OCI-LY7 (cell line): ENCODE measurements at regions not wholly inside any gene's neighbourhood (a gene's known extent, or its start where the extent isn't known, plus 50 kb on each side); places are given as distances from the start of the nearest gene placed in this dataset.

ENCODE experiments used
- EZH2phosphoT487 ChIP-seq: fragments of 200-600 bp; sonication (generic); IDR thresholded peaks from 2 replicates; pipeline ENCODE4 v1.6.1; 2018; ENCODE audit warnings: low read depth, borderline replicate concordance, mild to moderate bottlenecking, mixed run types, antibody characterized with exemption, low read length, moderate library complexity, mixed read lengths
- TF ChIP-seq, protein P1 (sequence below): fragments of 200-600 bp; sonication (generic); conservative IDR thresholded peaks from 2 replicates; pipeline ENCODE4 v1.5.1; 2014; ENCODE audit warnings: mild to moderate bottlenecking, antibody characterized with exemption, low read length, moderate library complexity, mixed read lengths

DNA sequence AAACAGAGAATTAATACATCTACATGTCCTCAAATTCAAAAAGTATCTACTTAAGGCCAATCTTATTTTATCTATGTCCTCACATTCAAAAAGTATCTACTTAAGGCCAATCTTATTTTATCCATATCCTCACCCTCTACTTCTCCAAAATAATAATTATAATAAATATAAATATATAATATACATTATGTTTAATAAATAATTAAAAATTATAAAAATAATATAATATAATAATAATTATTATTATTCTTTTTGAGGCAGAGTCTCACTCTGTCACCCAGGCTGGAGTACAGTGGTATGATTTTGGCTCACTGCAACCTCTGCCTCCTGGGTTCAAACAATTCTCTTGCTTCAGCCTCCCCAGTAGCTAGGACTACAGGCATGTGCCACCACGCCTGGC is 784.9 kb downstream of the DNAJB9 start:
- TF ChIP-seq, protein P1, sequence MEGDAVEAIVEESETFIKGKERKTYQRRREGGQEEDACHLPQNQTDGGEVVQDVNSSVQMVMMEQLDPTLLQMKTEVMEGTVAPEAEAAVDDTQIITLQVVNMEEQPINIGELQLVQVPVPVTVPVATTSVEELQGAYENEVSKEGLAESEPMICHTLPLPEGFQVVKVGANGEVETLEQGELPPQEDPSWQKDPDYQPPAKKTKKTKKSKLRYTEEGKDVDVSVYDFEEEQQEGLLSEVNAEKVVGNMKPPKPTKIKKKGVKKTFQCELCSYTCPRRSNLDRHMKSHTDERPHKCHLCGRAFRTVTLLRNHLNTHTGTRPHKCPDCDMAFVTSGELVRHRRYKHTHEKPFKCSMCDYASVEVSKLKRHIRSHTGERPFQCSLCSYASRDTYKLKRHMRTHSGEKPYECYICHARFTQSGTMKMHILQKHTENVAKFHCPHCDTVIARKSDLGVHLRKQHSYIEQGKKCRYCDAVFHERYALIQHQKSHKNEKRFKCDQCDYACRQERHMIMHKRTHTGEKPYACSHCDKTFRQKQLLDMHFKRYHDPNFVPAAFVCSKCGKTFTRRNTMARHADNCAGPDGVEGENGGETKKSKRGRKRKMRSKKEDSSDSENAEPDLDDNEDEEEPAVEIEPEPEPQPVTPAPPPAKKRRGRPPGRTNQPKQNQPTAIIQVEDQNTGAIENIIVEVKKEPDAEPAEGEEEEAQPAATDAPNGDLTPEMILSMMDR = no peak
- TF ChIP-seq EZH2phosphoT487 = no peak
